ENCODE measurements at regions not wholly inside any gene's neighbourhood (a gene's known extent, or its start where the extent isn't known, plus 50 kb on each side); places are given as distances from the start of the nearest gene placed in this dataset.

- no peak for DNase-seq (ENCODE audit: low read depth)
- no peak overlapping the region for H3K4me3 ChIP-seq (ENCODE audit: low read depth, low read length)
- TF ChIP-seq, protein P1, sequence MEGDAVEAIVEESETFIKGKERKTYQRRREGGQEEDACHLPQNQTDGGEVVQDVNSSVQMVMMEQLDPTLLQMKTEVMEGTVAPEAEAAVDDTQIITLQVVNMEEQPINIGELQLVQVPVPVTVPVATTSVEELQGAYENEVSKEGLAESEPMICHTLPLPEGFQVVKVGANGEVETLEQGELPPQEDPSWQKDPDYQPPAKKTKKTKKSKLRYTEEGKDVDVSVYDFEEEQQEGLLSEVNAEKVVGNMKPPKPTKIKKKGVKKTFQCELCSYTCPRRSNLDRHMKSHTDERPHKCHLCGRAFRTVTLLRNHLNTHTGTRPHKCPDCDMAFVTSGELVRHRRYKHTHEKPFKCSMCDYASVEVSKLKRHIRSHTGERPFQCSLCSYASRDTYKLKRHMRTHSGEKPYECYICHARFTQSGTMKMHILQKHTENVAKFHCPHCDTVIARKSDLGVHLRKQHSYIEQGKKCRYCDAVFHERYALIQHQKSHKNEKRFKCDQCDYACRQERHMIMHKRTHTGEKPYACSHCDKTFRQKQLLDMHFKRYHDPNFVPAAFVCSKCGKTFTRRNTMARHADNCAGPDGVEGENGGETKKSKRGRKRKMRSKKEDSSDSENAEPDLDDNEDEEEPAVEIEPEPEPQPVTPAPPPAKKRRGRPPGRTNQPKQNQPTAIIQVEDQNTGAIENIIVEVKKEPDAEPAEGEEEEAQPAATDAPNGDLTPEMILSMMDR (IDR thresholded peaks at IDR 0.05; ENCODE audit: insufficient read depth, low read length) = no peak
Observed at GRCh38 chr12:11946161-11946560, 124.6 kb upstream of the BCL2L14 start.

- no peak overlapping the region for H3K4me3 ChIP-seq (ENCODE audit: low read depth, low read length)
- TF ChIP-seq, protein P1 (IDR thresholded peaks at IDR 0.05; ENCODE audit: insufficient read depth, low read length) = no peak
- no peak for DNase-seq (ENCODE audit: low read depth)
Observed at GRCh38 chr12:11947213-11947612, 123.5 kb upstream of the BCL2L14 start.

GRCh38 chr12:11949738-11950411 lies 120.9 kb upstream of the BCL2L14 start:
- no peak for DNase-seq (ENCODE audit: low read depth)
- TF ChIP-seq, protein P1 (IDR thresholded peaks at IDR 0.05; ENCODE audit: insufficient read depth, low read length) = no peak
- no peak overlapping the region for H3K4me3 ChIP-seq (ENCODE audit: low read depth, low read length)

- TF ChIP-seq, protein P1 (IDR thresholded peaks at IDR 0.05; ENCODE audit: insufficient read depth, low read length) = no peak
- DNase-seq (ENCODE audit: low read depth) = no peak
- H3K4me3 ChIP-seq (ENCODE audit: low read depth, low read length) = no peak overlapping the region
Observed at GRCh38 chr12:11951209-11951608, 119.5 kb upstream of the BCL2L14 start.

DNA sequence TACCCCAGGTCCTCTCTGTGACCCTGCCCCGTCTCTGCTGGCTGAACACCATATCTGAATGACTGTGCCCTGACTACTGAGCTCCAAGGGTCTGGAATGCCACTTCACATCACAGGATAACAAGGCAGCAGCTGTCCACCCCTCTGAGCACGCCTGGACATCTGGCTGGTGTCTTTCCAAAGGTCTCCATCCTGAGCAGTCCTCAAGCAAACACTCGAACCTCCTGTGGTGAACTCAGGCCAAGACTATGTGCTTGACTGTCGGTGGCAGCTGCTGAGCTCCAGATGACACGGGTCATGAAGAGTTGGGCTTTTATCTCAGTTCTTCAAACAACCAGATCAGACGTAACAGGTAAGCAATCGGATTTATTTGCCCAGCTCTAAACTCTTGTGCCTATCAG lies 117.2 kb upstream of the BCL2L14 start:
- DNase-seq (ENCODE audit: low read depth) = no peak
- no peak overlapping the region for H3K4me3 ChIP-seq (ENCODE audit: low read depth, low read length)
- TF ChIP-seq, protein P1 (IDR thresholded peaks at IDR 0.05; ENCODE audit: insufficient read depth, low read length) = no peak

DNA sequence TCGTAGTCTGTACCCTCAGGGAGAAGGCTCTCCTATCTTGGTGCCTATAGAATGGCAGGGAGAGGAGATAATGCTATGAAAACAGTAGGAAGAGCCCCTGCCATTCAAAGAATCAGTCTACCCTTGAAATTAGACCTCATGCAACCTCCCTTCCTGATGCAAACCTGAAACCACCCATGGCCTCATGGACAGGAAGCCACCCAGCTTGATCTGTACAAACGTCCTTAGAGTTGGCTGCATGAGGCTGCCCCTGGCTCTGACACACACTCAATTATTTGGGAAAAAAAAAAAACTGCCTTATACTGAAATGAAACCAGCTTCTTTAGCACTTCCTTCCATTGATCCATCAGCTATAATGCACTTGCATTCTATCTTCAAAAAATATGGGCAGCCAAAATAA lies 116.6 kb upstream of the BCL2L14 start:
- no peak overlapping the region for H3K4me3 ChIP-seq (ENCODE audit: low read depth, low read length)
- no peak for DNase-seq (ENCODE audit: low read depth)
- TF ChIP-seq, protein P1 (IDR thresholded peaks at IDR 0.05; ENCODE audit: insufficient read depth, low read length) = no peak

Measured in fibroblast of the aortic adventitia (primary cell).